B cell (primary cell): ENCODE measurements at regions not wholly inside any gene's neighbourhood (a gene's known extent, or its start where the extent isn't known, plus 50 kb on each side); places are given as distances from the start of the nearest gene placed in this dataset.

Source experiments
- ATAC-seq: fragments of 200-7000 bp; cut with Tn5 transposase; one replicate; pipeline ENCODE4 v1.10.0; 2021; ENCODE audit warnings: low read depth, mild to moderate bottlenecking, moderate number of reproducible peaks, moderate library complexity
- CTCF ChIA-PET: fragments of 350-600 bp; sonication (Branson Sonifier 250); formaldehyde crosslinking; loops from one replicate; lab custom pipeline; 2021; ENCODE audit warnings: antibody characterized with exemption, inconsistent platforms; lab: Charles Lee
- POLR2A ChIA-PET: fragments of 350-600 bp; sonication (Branson Sonifier 250); formaldehyde crosslinking; loops from one replicate; lab custom pipeline; 2021; ENCODE audit warnings: antibody characterized with exemption; lab: Charles Lee
- DNase-seq: peaks from one replicate; pipeline ENCODE4 v3.0.0; 2013
- H2AFZ ChIP-seq: 2 replicates; pipeline ENCODE4 v1.6.1; 2012; ENCODE audit warnings: mild to moderate bottlenecking, low read depth, low read length; ENCODE audit not compliant: insufficient read depth, poor library complexity, severe bottlenecking
- H3K27ac ChIP-seq, 2 donors: 1 replicate in 1 of 2; 2 replicates in 1 of 2; pipeline ENCODE4 v1.5.1; 2012 to 2013; ENCODE audit warnings: low read length in 2 of 2, mild to moderate bottlenecking in 2 of 2, moderate library complexity in 1 of 2
- H3K27me3 ChIP-seq, 4 experiments: fragments of 200-600 bp in 1 of 4; sonication (generic) in 1 of 4; replicated peaks in 1 of 4; 1 replicate in 2 of 4; 2 replicates in 2 of 4; pipeline versions ENCODE4 v1.6.1 to v1.7.0; 2013 to 2016; ENCODE audit warnings: low read length in 3 of 4, mild to moderate bottlenecking in 2 of 4, mixed read lengths in 1 of 4, moderate library complexity in 1 of 4; ENCODE audit not compliant: insufficient read depth in 4 of 4, control insufficient read depth in 3 of 4; ENCODE audit errors: control extremely low read depth in 1 of 4
- H3K36me3 ChIP-seq, 2 experiments: replicated peaks in 1 of 2; 1 replicate in 1 of 2; 2 replicates in 1 of 2; pipeline versions ENCODE4 v1.6.1 to v1.7.1; 2013; ENCODE audit warnings: low read length in 1 of 2; ENCODE audit not compliant: insufficient read depth in 2 of 2, control insufficient read depth in 1 of 2; ENCODE audit errors: control extremely low read depth in 1 of 2, extremely low read depth in 1 of 2
- H3K4me1 ChIP-seq, 2 donors: fragments of 200-600 bp in 1 of 2; sonication (generic) in 1 of 2; 1 replicate in 1 of 2; 2 replicates in 1 of 2; pipeline versions ENCODE4 v1.5.1 to v1.6.1; 2013 to 2017; ENCODE audit warnings: low read length in 2 of 2; ENCODE audit not compliant: control insufficient read depth in 2 of 2, insufficient read depth in 2 of 2
- H3K4me2 ChIP-seq: replicated peaks from 2 replicates; pipeline ENCODE3; 2012; ENCODE audit warnings: mild to moderate bottlenecking, low read depth, low read length; ENCODE audit not compliant: poor library complexity, severe bottlenecking
- H3K4me3 ChIP-seq, 5 experiments: fragments of 200-600 bp in 1 of 5; sonication (generic) in 1 of 5; 1 replicate in 3 of 5; 2 replicates in 2 of 5; pipeline versions ENCODE4 v1.5.1 to v1.7.0; 2011 to 2016; ENCODE audit warnings: low read length in 4 of 5, mild to moderate bottlenecking in 4 of 5, low read depth in 2 of 5, control low read depth in 1 of 5, moderate library complexity in 1 of 5; ENCODE audit not compliant: insufficient read depth in 1 of 5; ENCODE audit errors: control extremely low read depth in 1 of 5, extremely low read depth in 1 of 5
- H3K79me2 ChIP-seq: fragments of 200-600 bp; sonication (generic); one replicate; pipeline ENCODE4 v1.6.0; 2016; ENCODE audit warnings: low read length; ENCODE audit not compliant: control insufficient read depth, insufficient read depth
- H3K9ac ChIP-seq: fragments of 200-600 bp; sonication (generic); 2 replicates; pipeline ENCODE4 v1.6.1; 2017; ENCODE audit warnings: mild to moderate bottlenecking, low read length, moderate library complexity
- H3K9me3 ChIP-seq, 3 donors: one replicate each; pipeline versions ENCODE4 v1.6.1 to v1.7.1; 2013; ENCODE audit warnings: low read length in 2 of 3; ENCODE audit not compliant: control insufficient read depth in 2 of 3, insufficient read depth in 1 of 3; ENCODE audit errors: control extremely low read depth in 1 of 3
- H4K20me1 ChIP-seq: 2 replicates; pipeline ENCODE4 v1.6.0; 2012; ENCODE audit warnings: mild to moderate bottlenecking, low read length; ENCODE audit not compliant: insufficient read depth, control insufficient read depth, poor library complexity, severe bottlenecking
- H3K27ac Mint-ChIP-seq: one replicate; pipeline ENCODE4 v1.8.0; 2021; ENCODE audit warnings: mixed read lengths
- H3K27me3 Mint-ChIP-seq: one replicate; pipeline ENCODE4 v1.8.0; 2021; ENCODE audit warnings: mixed read lengths
- H3K4me1 Mint-ChIP-seq: one replicate; pipeline ENCODE4 v1.8.0; 2021; ENCODE audit warnings: mixed read lengths
- H3K4me3 Mint-ChIP-seq: one replicate; pipeline ENCODE4 v1.8.0; 2021; ENCODE audit warnings: mixed read lengths
- H3K9me3 Mint-ChIP-seq: one replicate; pipeline ENCODE4 v1.8.0; 2022; ENCODE audit warnings: mixed read lengths; ENCODE audit not compliant: insufficient read depth
- CTCF ChIP-seq: fragments of 200-600 bp; IDR thresholded peaks from one replicate; pipeline ENCODE4 v1.8.0; 2022; ENCODE audit warnings: antibody characterized with exemption, mild to moderate bottlenecking
- EZH2 ChIP-seq: IDR thresholded peaks from 2 replicates; pipeline ENCODE4 v1.6.1; 2012; ENCODE audit warnings: borderline replicate concordance, low read depth, mild to moderate bottlenecking, moderate library complexity, low read length; ENCODE audit not compliant: insufficient read depth, poor library complexity, severe bottlenecking
- WGBS: methylation state at CpG from one replicate; pipeline ENCODE4 v1.1.5; 2013; ENCODE audit warnings: missing lambda C conversion rate; ENCODE audit not compliant: insufficient coverage; 5-methylcytosine and 5-hydroxymethylcytosine counted together
- intact Hi-C: fragments of 100-400 bp; cut with micrococcal nuclease; formaldehyde crosslinking; loops from one replicate; pipeline ENCODE4 v1.10.0; 2022

GRCh38 chrX:10781847-10782530 lies 161.6 kb upstream of the MID1 start:
- DNase-seq (no peak), ATAC-seq (no peak)
- 80% methylated on average over 1 of the region's 9 CpGs for WGBS
- H3K79me2 ChIP-seq: no peaks in the 10 kb centered on the region
- TF ChIP-seq EZH2 (no peak), CTCF (no peak)
- no peaks in the 10 kb centered on the region for H4K20me1 ChIP-seq
- H2AFZ ChIP-seq: no peak overlapping the region
- Mint-ChIP-seq H3K27ac (no peak overlapping the region), H3K4me3 (no peak overlapping the region), H3K4me1 (no peaks in the 10 kb centered on the region), H3K9me3 (no peaks in the 10 kb centered on the region), H3K27me3 (no peaks in the 10 kb centered on the region)
- no peak overlapping the region for H3K4me2 ChIP-seq
- no peak overlapping the region for H3K27ac ChIP-seq
- H3K4me1 ChIP-seq: no peaks in the 10 kb centered on the region
- H3K9me3 ChIP-seq: no peaks in the 10 kb centered on the region
- no peak overlapping the region for H3K4me3 ChIP-seq
- CTCF ChIA-PET: no interaction called here
- POLR2A ChIA-PET: no interaction called here
- H3K27me3 ChIP-seq: no peaks in the 10 kb centered on the region
- intact Hi-C loops: no loop called here
- H3K9ac ChIP-seq: no peak overlapping the region
- no peaks in the 10 kb centered on the region for H3K36me3 ChIP-seq

GRCh38 chrX:10783451-10783995 lies 163.1 kb upstream of the MID1 start:
- H3K27ac Mint-ChIP-seq: no peak overlapping the region
- H3K4me2 ChIP-seq: no peak overlapping the region
- H3K9ac ChIP-seq: no peak overlapping the region
- POLR2A ChIA-PET: no interaction called here
- no CpG with 5 or more reads among the region's 2 CpGs for WGBS
- H3K9me3 Mint-ChIP-seq: no peaks in the 10 kb centered on the region
- no peaks in the 10 kb centered on the region for H3K79me2 ChIP-seq
- H3K27ac ChIP-seq: no peak overlapping the region
- no peaks in the 10 kb centered on the region for H3K4me1 Mint-ChIP-seq
- H3K4me1 ChIP-seq: no peaks in the 10 kb centered on the region
- H3K4me3 Mint-ChIP-seq: no peak overlapping the region
- CTCF ChIA-PET: no interaction called here
- H3K36me3 ChIP-seq: no peaks in the 10 kb centered on the region
- H3K4me3 ChIP-seq: no peak overlapping the region
- intact Hi-C loops: no loop called here
- no peaks in the 10 kb centered on the region for H4K20me1 ChIP-seq
- H3K9me3 ChIP-seq: no peaks in the 10 kb centered on the region
- ATAC-seq: no peak
- DNase-seq: no peak
- TF ChIP-seq CTCF (no peak), EZH2 (no peak)
- H3K27me3 Mint-ChIP-seq: no peaks in the 10 kb centered on the region
- no peak overlapping the region for H2AFZ ChIP-seq
- no peaks in the 10 kb centered on the region for H3K27me3 ChIP-seq
